T-helper 17 cell (primary cell): ENCODE measurements at regions not wholly inside any gene's neighbourhood (a gene's known extent, or its start where the extent isn't known, plus 50 kb on each side); places are given as distances from the start of the nearest gene placed in this dataset.
"Not testable (repeated sequence)": the region's sequence is repeated elsewhere in the genome, so short reads cannot be mapped to it uniquely, and the experiment has no call there.

Experiments
- ATAC-seq: fragments of 150-1000 bp; cut with Tn5 transposase; 2 replicates; pipeline ENCODE4 v1.10.0; 2021; ENCODE audit warnings: mild to moderate bottlenecking, moderate library complexity
- DNase-seq, 3 donors: peaks; one replicate each; pipeline versions ENCODE4 v3.0.0 to v3.0.0-alpha.2; 2020 to 2021
- H3K9me3 ChIP-seq: one replicate; pipeline ENCODE4 v1.7.0; 2013; ENCODE audit warnings: low read length, mild to moderate bottlenecking; ENCODE audit not compliant: control insufficient read depth, poor library complexity, severe bottlenecking
- H3K27ac Mint-ChIP-seq: one replicate; pipeline ENCODE4 v1.8.0; 2022; ENCODE audit warnings: mild to moderate bottlenecking, moderate library complexity, mixed read lengths
- H3K27me3 Mint-ChIP-seq: one replicate; pipeline ENCODE4 v1.8.0; 2022; ENCODE audit warnings: mixed read lengths
- H3K36me3 Mint-ChIP-seq: one replicate; pipeline ENCODE4 v1.8.0; 2022; ENCODE audit warnings: low read depth, mixed read lengths
- H3K4me1 Mint-ChIP-seq: one replicate; pipeline ENCODE4 v1.8.0; 2022; ENCODE audit warnings: mild to moderate bottlenecking, mixed read lengths
- H3K4me3 Mint-ChIP-seq: one replicate; pipeline ENCODE4 v1.8.0; 2022; ENCODE audit warnings: mild to moderate bottlenecking, moderate library complexity, mixed read lengths

GRCh38 chr6:114874410-114874809 is 531.6 kb upstream of the HS3ST5 start:
- H3K27me3 Mint-ChIP-seq = no peaks in the 10 kb centered on the region
- H3K4me1 Mint-ChIP-seq = no peaks in the 10 kb centered on the region
- no peak overlapping the region for H3K27ac Mint-ChIP-seq
- H3K9me3 ChIP-seq = no peaks in the 10 kb centered on the region
- no peaks in the 10 kb centered on the region for H3K36me3 Mint-ChIP-seq
- no peak overlapping the region for H3K4me3 Mint-ChIP-seq
- ATAC-seq (no peak), DNase-seq (no peak)

GRCh38 chr6:114865506-114865905 is 522.7 kb upstream of the HS3ST5 start:
- H3K4me1 Mint-ChIP-seq, H3K9me3 ChIP-seq, ATAC-seq, H3K27ac Mint-ChIP-seq, H3K36me3 Mint-ChIP-seq, DNase-seq, H3K4me3 Mint-ChIP-seq, H3K27me3 Mint-ChIP-seq: not testable (repeated sequence)

GRCh38 chr6:114863610-114864009 is 520.8 kb upstream of the HS3ST5 start:
- DNase-seq (no peak), ATAC-seq (no peak)
- H3K27me3 Mint-ChIP-seq = no peaks in the 10 kb centered on the region
- H3K4me3 Mint-ChIP-seq = no peak overlapping the region
- H3K4me1 Mint-ChIP-seq = no peaks in the 10 kb centered on the region
- no peaks in the 10 kb centered on the region for H3K9me3 ChIP-seq
- H3K27ac Mint-ChIP-seq = no peak overlapping the region
- no peaks in the 10 kb centered on the region for H3K36me3 Mint-ChIP-seq

- Mint-ChIP-seq H3K4me3 (no peak overlapping the region), H3K4me1 (no peaks in the 10 kb centered on the region)
- ATAC-seq = no peak
These were observed 520.0 kb upstream of the HS3ST5 start for GRCh38 chr6:114862819-114863218.

GRCh38 chr6:114862064-114862463 is 519.2 kb upstream of the HS3ST5 start:
- H3K27ac Mint-ChIP-seq = no peak overlapping the region
- H3K4me3 Mint-ChIP-seq = no peak overlapping the region

More at GRCh38 chr6:114862819-114863218, 520.0 kb upstream of the HS3ST5 start:
- DNase-seq = no peak
- Mint-ChIP-seq H3K27me3 (no peaks in the 10 kb centered on the region), H3K36me3 (no peaks in the 10 kb centered on the region), H3K27ac (no peak overlapping the region)
- no peaks in the 10 kb centered on the region for H3K9me3 ChIP-seq

GRCh38 chr6:114844359-114844758 is 501.5 kb upstream of the HS3ST5 start:
- H3K4me3 Mint-ChIP-seq = no peak overlapping the region
- no peaks in the 10 kb centered on the region for H3K4me1 Mint-ChIP-seq

More at GRCh38 chr6:114862064-114862463, 519.2 kb upstream of the HS3ST5 start:
- H3K9me3 ChIP-seq = no peaks in the 10 kb centered on the region
- Mint-ChIP-seq H3K4me1 (no peaks in the 10 kb centered on the region), H3K36me3 (no peaks in the 10 kb centered on the region), H3K27me3 (no peaks in the 10 kb centered on the region)
- ATAC-seq (no peak), DNase-seq (no peak)

GRCh38 chr6:114839019-114839418 is 496.2 kb upstream of the HS3ST5 start:
- no peak overlapping the region for H3K4me3 Mint-ChIP-seq
- H3K36me3 Mint-ChIP-seq = no peaks in the 10 kb centered on the region
- no peaks in the 10 kb centered on the region for H3K9me3 ChIP-seq
- DNase-seq (no peak), ATAC-seq (no peak)
- no peaks in the 10 kb centered on the region for H3K27me3 Mint-ChIP-seq
- H3K4me1 Mint-ChIP-seq = no peaks in the 10 kb centered on the region
- no peak overlapping the region for H3K27ac Mint-ChIP-seq

More at GRCh38 chr6:114844359-114844758, 501.5 kb upstream of the HS3ST5 start:
- no peak for DNase-seq
- no peaks in the 10 kb centered on the region for H3K9me3 ChIP-seq
- no peaks in the 10 kb centered on the region for H3K27me3 Mint-ChIP-seq
- H3K27ac Mint-ChIP-seq = no peak overlapping the region
- H3K36me3 Mint-ChIP-seq = no peaks in the 10 kb centered on the region
- ATAC-seq = no peak

- ATAC-seq (no peak), DNase-seq (no peak)
- no peaks in the 10 kb centered on the region for H3K27me3 Mint-ChIP-seq
- no peak overlapping the region for H3K27ac Mint-ChIP-seq
- no peaks in the 10 kb centered on the region for H3K9me3 ChIP-seq
- no peaks in the 10 kb centered on the region for H3K4me1 Mint-ChIP-seq
- H3K4me3 Mint-ChIP-seq = no peak overlapping the region
- no peaks in the 10 kb centered on the region for H3K36me3 Mint-ChIP-seq
These were observed 490.4 kb upstream of the HS3ST5 start for GRCh38 chr6:114833211-114833610.

GRCh38 chr6:114830515-114830914 is 487.7 kb upstream of the HS3ST5 start:
- ATAC-seq (no peak), DNase-seq (no peak)
- H3K27me3 Mint-ChIP-seq = no peaks in the 10 kb centered on the region
- no peak overlapping the region for H3K27ac Mint-ChIP-seq
- H3K36me3 Mint-ChIP-seq = no peaks in the 10 kb centered on the region
- H3K9me3 ChIP-seq = no peaks in the 10 kb centered on the region
- H3K4me1 Mint-ChIP-seq = no peaks in the 10 kb centered on the region
- no peak overlapping the region for H3K4me3 Mint-ChIP-seq

- no peaks in the 10 kb centered on the region for H3K36me3 Mint-ChIP-seq
- H3K27me3 Mint-ChIP-seq = no peaks in the 10 kb centered on the region
These were observed 484.3 kb upstream of the HS3ST5 start for GRCh38 chr6:114827135-114827534.

GRCh38 chr6:114824409-114824808 is 481.6 kb upstream of the HS3ST5 start:
- Mint-ChIP-seq H3K27me3 (no peaks in the 10 kb centered on the region), H3K27ac (no peak overlapping the region), H3K4me1 (no peaks in the 10 kb centered on the region), H3K36me3 (no peaks in the 10 kb centered on the region), H3K4me3 (no peak overlapping the region)
- H3K9me3 ChIP-seq = no peaks in the 10 kb centered on the region
- DNase-seq (no peak), ATAC-seq (no peak)

More at GRCh38 chr6:114827135-114827534, 484.3 kb upstream of the HS3ST5 start:
- Mint-ChIP-seq H3K4me3 (no peak overlapping the region), H3K27ac (no peak overlapping the region), H3K4me1 (no peaks in the 10 kb centered on the region)
- no peaks in the 10 kb centered on the region for H3K9me3 ChIP-seq
- DNase-seq (no peak), ATAC-seq (no peak)

- Mint-ChIP-seq H3K36me3 (no peaks in the 10 kb centered on the region), H3K27ac (no peak overlapping the region), H3K4me1 (no peaks in the 10 kb centered on the region), H3K27me3 (no peaks in the 10 kb centered on the region), H3K4me3 (no peak overlapping the region)
- no peak for ATAC-seq
- no peaks in the 10 kb centered on the region for H3K9me3 ChIP-seq
- no peak for DNase-seq
These were observed 473.9 kb upstream of the HS3ST5 start for GRCh38 chr6:114816678-114817077.

- no peaks in the 10 kb centered on the region for H3K27me3 Mint-ChIP-seq
- no peaks in the 10 kb centered on the region for H3K36me3 Mint-ChIP-seq
- DNase-seq = no peak
- no peaks in the 10 kb centered on the region for H3K4me1 Mint-ChIP-seq
- no peak overlapping the region for H3K27ac Mint-ChIP-seq
- no peak overlapping the region for H3K4me3 Mint-ChIP-seq
- no peaks in the 10 kb centered on the region for H3K9me3 ChIP-seq
- no peak for ATAC-seq
These were observed 467.6 kb upstream of the HS3ST5 start for GRCh38 chr6:114810468-114810867.

GRCh38 chr6:114805426-114805825 is 462.6 kb upstream of the HS3ST5 start:
- H3K36me3 Mint-ChIP-seq, ATAC-seq, DNase-seq, H3K4me1 Mint-ChIP-seq, H3K9me3 ChIP-seq, H3K4me3 Mint-ChIP-seq, H3K27me3 Mint-ChIP-seq, H3K27ac Mint-ChIP-seq: not testable (repeated sequence)
